ENCODE measurements at regions not wholly inside any gene's neighbourhood (a gene's known extent, or its start where the extent isn't known, plus 50 kb on each side); places are given as distances from the start of the nearest gene placed in this dataset.
"Not testable (repeated sequence)": the region's sequence is repeated elsewhere in the genome, so short reads cannot be mapped to it uniquely, and the experiment has no call there.

DNA sequence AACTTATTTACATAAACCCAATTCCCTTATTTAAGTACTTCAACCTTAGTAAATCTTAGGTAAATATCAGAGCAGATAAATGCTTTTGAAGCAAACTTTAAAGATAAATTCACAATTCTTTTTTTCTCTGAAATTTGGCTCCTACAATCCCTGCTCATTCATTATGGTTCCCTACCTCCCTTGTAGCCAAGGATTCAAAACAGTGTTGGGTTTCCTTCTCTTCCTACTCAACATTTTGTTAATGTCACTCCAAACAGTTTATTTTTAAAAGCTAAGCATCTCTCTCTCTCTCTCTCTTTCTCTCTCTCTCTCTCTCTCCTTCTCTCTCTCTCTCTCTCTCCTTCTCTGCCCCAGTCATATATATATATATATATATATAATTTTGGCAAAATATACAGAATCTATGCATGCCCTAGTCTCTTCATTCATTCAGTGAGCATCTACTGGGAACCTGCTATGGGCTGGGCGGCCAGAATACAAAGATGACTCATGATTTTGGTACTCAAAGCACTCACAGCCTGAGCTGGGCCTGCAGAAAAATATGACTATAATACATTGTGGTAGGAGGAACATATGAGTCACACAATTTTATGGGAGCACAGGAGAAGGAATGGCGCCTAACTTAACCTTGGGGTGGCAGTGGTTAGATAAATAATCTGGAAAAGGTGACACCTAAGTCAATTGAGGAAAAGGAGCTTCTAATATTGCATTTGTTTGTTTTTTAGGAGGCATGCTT, 123.7 kb upstream of the DHRS4 start:
- no peak for DNase-seq (ENCODE audit: low spot score)
- no peak for ATAC-seq

DNA sequence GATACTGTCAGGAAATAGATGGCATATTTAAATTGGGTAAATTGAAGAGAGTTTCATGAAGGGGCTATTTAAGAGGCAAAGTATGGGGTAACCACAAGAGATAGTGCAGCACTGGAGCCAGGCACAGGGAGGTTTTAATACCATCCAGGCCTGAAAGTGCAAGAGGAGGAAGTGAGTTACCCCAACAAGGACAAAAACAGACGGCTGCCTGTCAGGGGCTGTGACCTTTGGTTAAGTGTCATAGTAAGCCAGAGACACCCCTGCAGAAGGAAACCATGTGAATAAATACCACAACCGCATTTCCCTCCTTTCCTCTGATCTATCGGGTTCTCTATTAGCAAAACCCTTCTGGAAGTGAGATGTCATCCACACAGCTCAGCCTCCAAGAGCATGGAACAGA, 122.0 kb upstream of the DHRS4 start:
- no peak for ATAC-seq
- no peak for DNase-seq (ENCODE audit: low spot score)

DNA sequence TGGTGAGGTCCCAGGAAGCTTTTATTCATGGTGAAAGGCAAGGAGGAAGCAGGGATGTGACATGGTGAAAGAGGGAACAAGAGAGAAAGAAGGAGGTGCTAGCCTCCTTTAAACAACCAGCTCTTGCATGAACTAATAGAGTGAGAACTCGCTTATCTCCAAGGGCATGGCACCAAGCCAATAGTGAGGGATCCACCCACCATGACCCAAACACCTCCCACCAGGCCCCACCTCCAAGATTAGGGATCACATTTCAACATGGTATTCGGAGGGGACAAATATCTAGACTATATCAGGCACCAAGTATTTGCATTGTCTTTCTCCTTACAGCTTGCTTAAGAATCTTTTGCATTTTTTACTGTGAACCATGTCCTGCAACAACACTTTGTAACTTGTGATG, 91.9 kb upstream of the DHRS4 start:
- ATAC-seq (no peak), DNase-seq (ENCODE audit: low spot score) (no peak)

DNA sequence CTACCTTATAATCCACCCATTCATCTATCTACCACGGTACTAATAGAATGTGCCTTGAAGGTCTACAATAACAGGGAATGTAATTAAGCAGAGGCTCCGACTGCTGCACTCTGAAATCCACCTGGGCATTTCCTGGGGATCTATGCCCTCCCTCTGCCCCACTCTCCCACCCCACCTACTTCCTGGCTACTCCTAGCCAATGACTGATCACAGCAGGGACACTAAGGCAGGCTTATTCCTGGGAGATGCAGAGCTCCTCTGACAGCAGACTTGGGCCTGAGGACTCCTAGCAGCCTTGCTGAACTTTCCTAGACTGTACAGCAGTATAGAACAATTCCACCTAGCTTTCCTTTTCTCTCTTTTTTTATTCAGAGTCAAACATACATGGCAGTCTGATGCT, 91.1 kb upstream of the DHRS4 start:
- DNase-seq (ENCODE audit: low spot score) (no peak), ATAC-seq (no peak)

DNA sequence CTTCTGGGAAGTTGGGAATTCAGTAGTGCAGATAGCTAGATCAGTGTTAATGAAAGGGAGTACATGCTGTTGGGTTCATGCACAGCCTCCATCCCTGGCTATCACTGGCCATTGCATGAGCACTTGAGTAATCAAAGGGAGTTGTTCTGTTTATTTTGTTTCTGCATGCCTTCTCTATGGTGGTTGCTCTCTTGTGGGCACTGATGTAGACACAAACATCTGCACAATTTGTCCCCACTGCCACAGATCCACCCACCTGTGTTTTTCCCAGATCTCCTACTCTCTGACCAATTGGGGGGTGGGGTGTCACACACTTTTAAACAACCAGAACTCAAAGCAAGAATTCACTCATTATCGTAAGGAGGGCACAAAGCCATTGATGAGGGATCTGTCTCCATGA, 89.7 kb upstream of the DHRS4 start:
- no peak for ATAC-seq
- no peak for DNase-seq (ENCODE audit: low spot score)

DNA sequence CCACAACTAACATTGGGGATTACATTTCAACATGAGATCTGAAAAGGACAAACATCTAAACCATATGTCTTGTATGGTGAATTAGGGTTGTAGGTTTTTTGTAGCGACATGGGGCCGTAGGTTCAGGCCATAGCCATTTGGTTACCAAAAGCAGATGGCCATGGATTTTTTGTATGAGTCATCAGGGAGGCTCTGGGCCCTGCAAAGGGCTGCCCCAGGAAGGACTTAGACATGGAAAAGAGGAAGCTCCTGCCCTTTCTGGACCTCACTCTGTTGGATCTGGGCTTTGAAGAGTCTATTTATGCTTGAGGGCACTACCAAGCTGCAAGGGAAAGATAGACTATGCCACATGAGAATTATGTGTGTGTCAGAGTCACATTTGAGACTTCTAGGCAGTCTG, 89.3 kb upstream of the DHRS4 start:
- ATAC-seq (no peak), DNase-seq (ENCODE audit: low spot score) (no peak)

DNA sequence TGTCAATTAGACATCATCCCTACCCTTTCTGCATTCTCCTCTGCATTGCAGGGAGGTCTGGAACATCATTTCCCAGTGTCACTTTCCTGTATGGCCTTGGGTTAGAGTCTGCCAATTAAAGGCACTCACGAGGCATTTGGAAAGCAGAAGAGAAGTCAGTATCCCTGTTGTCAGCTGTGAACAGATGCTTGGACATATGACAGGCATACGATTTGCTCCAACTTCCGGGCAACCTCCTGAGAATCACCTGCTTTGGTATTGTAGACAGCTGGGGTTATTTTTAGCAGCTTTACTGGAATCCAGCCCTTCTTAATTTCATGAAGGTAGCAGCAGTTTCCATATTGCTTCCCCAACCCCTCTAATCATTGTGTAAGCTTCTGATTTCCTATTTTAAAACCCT, 88.7 kb upstream of the DHRS4 start:
- ATAC-seq = no peak
- DNase-seq (ENCODE audit: low spot score) = no peak

DNA sequence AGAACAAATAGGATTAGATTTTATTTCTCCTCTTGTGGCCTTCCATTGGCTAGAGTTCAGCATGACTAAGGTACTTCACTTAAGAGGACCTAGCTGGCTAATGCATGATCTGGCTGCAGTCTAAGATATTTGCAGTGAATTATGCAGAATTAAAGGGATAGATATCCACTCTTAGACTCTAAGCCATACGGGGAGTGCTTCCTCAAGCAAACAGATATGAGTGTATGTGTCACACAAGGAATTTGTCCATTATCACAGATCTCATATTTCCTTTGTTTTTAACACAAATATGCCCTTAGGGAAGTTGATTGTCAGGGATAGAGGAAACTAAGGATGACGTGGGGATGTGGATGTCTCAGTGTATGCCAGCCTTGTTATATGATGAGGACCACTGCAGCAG, 88.1 kb upstream of the DHRS4 start:
- ATAC-seq (no peak), DNase-seq (ENCODE audit: low spot score) (no peak)

DNA sequence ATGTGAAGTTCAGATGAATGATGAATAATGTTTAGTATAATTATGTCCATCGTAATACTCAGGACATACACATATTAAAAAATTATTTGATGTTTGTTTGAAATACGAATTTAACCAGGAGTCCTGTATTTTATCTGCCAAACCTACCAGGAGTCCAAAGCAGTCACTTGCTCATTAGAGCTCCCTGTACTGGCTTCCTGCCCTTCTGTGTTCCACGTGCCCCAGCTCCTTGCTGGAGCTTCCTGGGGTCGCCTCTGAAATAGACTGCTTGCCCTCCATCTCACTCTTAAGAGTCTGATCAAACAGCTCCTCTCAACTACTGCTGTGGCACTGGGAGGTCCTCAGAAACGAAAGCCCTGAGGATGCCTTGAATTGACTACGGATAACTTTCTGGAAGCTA, 87.3 kb upstream of the DHRS4 start:
- DNase-seq (ENCODE audit: low spot score) (no peak), ATAC-seq (no peak)

DNA sequence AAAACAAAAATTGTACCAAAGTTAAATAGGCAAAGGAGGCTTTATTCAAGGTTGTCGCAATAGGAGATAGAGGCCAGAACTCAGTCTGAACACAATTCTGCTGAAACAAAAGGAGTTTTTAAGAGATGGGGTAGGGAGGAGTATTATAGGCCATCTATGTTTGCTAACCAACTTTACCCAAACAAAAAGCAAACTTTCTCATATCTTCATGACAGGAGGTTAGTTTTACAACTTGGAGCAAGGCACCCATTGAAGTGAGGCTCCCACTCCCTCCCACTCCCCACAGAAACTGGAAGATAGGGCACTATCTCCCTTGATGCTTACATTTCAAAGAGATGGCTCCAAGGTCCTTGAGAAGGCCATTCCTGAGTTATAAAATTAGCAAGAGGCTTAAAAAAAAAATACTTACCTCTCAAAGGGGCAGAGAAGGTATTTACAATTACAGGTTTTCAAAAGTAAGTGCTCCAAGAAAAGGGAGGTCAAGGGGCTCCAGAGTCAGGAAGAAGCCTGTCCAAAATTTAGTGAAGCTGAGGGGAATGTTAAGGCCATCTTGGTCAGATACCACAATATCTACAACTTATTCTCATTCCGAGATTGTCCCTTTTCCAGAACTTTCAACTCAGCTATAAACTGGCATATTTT, 84.4 kb upstream of the DHRS4 start:
- DNase-seq (ENCODE audit: low spot score) (no peak), ATAC-seq (no peak)

DNA sequence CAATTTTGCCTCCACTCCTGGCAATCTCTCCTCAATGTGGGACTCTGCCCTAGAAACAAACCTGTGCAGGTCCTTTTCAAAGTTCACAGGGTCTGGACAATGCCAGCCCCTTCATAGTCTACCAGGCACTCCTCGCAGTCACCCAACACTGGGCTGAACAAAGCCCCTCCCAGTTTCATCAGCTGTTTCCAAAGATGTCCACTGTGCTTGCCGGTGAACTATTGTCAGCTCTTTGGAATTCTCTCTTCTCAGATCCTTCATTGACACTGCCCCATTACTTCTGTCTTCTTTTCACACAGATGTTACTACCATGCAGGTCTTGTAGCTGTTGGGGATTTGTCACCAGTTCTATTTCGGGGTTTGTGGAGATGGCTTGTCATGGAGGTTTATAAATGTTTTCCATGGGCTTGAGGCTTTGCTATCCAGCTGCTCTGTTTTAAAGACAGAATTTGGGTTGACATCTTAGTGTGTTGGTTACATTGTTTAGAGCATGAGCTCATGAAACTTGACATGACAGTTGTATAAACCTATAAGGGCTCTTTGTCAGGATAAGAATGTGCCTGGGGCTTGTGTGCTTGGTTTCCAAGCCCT, 77.3 kb upstream of the DHRS4 start:
- DNase-seq (ENCODE audit: low spot score) (no peak), ATAC-seq (no peak)

DNA sequence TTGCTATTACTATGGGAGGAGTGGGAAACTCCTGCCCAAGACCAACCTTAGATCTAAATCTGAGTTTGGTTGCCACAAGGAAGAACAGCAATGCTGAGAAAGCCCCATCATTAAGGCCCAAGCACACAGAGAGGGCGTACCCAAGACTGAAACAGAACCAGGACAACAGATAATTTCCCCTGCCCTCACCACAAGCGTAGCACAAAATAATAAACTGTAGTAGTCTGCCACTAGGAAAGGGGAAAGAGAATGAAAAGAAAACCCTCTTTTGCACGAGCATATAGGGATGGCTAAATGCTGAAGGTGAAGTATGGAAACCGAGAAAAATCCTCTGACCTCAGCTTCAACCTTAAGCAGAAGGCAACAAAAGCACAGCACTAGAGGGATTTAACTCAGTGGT, 76.5 kb upstream of the DHRS4 start:
- no peak for ATAC-seq
- DNase-seq (ENCODE audit: low spot score) = no peak

DNA sequence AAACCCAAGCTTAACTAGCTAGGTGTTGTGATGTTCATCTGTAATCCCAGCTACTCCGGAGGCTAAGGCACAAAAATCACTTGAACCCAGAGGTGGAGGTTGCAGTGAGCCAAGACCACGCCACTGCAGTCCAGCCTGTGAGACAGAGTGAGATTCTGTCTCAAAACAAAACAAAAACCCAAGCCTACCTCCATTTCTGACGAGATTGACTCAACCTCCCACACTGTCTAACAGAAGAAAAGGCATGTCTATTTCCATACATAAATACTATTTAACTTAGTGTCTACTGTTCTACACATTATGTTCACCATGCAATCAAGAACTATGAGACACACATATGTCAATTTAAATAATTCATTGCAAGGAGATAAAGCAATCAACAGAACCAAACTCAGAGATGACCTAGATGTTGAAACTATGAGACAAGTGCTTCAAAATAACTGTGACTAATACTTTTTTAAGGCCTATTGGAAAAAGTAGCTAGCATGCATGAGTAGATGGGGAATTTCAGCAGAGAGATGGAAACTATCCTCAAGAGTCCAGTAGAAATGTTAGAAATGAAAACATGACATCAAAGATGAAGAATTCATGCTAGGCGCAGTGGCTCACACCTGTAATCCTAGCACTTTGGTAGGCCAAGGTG, 75.9 kb upstream of the DHRS4 start:
- DNase-seq (ENCODE audit: low spot score) (no peak), ATAC-seq (no peak)

DNA sequence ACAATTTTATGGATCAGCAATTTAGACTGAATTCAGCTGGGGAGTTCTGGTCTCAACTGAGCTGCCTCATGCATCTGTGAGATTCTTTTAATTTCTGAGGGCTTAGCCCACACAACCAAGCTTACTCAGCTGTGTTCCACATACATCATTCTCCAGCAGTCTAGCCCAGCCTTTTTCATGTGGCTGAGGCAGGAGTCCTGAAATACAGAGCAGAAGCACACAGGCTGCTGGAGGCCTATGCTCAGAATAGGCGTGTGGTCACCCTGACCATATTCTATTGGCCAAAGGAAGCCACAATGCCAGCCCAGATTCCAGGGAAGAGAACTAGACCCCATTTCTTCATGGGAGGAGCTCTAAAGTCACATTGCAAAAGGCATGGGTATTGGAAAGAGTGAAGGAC, 72.3 kb upstream of the DHRS4 start:
- no peak for ATAC-seq
- no peak for DNase-seq (ENCODE audit: low spot score)

DNA sequence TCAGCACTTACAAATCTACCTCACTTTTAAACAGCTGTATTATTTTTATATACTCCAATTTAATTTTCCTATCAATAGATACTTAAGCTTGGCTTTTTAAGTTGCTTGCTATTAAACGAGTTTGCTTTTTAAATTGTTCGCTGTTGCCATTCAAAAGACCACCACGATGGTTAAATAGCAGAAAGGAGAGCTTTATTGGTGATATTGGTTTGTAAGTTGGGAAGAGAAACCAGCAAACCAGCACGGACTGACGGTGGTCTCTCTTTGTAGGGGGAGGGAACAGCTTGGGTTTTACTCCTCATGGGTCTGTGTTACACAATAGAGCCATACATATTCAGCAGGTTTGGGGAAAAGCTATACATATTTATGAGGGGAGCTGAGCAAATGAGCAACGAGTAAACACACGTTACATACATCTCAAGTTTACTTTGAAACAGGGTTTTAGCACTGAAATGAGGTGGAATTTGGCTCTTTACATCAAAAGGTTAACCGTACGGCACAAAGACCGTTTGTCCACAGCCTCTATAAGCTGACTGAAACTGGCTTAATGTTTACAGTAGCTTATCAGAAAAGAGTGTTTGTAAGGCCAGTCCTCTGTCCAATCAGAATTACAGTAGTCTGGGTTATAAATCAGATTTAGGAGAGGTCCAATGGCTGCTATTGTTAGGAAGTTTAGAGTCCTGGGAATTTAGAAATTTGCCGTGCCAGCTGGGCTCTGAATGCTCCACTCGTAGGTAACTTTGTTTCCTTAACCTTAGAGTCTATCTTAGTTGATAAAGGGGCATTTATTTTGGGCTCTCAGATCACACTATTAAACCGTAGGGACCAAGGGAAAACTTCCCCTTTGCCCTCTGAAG, 69.7 kb upstream of the DHRS4 start:
- DNase-seq (ENCODE audit: low spot score) (no peak), ATAC-seq (no peak)

DNA sequence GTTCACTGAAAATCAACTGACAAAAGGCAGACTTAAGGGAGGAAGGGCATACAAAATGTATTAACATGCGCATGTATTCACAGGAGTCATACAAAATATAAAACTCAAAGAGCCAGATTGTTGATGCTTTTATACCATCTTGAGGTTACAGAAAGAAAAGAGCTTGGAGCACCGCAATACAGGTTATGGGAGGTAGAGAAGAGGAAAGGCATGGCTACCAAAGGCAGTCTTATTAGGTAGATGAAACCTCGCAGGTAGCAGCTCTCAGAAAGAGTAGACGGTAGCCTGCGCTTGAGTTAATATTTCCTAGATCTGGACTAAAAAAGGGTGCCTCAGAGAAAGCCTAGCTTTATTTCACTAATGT, 69.0 kb upstream of the DHRS4 start:
- ATAC-seq (no peak), DNase-seq (ENCODE audit: low spot score) (no peak)

DNA sequence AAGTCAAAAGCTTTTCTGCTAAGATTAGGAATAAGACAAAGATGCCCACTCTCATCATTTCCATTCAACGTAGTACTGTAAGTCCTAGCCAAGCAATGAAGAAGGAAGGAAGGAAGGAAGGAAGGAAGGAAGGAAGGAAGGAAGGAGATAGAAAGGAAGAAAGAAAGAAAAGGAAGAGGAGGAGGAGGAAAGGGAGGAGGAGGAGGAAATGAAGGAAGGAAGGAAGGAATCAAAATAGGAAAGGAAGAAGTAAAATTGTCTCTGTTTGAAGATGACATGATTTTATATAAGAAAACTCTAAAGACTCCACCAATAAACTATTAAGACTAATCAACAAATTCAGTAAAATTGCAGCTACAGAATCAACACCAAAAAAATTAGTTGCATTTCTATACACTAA, 66.0 kb upstream of the DHRS4 start:
- DNase-seq (ENCODE audit: low spot score) (no peak), ATAC-seq (no peak)

DNA sequence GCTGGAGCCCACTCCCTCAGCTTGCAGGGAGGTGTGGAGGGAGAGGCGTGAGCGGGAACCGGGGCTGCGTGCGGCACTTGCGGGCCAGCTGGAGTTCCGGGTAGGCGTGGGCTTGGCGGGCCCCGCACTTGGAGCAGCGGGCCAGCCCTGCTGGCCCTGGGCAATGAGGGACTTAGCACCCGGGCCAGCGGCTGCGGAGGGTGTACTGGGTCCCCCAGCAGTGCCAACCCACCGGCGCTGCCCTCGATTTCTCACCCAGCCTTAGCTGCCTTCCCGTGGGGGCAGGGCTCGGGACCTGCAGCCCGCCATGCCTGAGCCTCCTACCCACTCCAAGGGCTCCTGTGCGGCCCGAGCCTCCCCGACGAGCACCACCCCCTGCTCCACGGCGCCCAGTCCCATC, 61.9 kb upstream of the DHRS4 start:
- DNase-seq (ENCODE audit: low spot score); ATAC-seq: not testable (repeated sequence)

DNA sequence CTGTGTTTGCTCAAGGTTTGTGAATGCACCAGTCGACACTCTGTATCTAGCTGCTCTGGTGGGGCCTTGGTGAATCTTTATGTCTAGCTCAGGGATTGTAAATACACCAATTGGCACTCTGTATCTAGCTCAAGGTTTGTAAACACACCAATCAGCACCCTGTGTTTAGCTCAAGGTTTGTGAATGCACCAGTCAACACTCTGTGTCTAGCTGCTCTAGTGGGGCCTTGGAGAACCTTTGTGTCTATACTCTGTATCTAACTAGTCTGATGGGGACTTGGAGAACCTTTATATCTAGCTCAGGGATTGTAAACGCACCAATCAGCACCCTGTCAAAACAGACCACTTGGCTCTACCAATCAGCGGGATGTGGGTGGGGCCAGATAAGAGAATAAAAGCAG, 61.3 kb upstream of the DHRS4 start:
- not testable (repeated sequence) for DNase-seq (ENCODE audit: low spot score); ATAC-seq

DNA sequence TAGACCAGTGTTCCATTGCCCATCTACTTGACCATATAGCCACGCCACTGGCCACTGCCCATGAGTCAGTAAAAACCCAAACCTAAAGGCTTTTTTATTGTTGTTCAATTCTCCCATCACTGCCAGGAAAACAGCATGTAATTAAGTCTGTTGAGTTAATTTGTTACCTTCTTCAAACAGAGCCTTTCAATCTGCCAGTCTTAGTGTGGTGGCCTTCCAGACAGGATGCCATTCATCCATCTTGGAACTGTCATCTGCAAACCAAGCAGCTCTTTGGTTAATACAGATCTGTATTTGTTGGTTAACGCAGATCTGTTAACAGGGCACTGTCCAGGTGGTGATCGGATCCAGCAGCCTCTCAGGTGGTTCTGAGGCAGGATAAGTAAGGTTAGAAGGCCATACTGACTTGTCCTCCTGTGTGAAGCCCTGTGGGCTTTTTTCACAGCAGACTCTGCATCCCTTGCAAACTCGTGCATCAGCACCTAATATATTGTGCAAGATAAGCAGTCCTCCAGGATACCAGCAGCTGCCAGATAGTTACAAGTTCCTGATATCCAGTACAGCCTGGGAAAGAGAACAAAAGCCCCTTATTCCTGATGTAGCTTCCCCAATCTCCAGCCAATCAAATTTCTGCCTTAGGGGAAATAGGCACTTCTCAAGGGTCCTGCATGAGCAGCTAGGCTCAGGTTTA, 59.1 kb upstream of the DHRS4 start:
- no peak for DNase-seq (ENCODE audit: low spot score)
- ATAC-seq = peak; percentile 54

DNA sequence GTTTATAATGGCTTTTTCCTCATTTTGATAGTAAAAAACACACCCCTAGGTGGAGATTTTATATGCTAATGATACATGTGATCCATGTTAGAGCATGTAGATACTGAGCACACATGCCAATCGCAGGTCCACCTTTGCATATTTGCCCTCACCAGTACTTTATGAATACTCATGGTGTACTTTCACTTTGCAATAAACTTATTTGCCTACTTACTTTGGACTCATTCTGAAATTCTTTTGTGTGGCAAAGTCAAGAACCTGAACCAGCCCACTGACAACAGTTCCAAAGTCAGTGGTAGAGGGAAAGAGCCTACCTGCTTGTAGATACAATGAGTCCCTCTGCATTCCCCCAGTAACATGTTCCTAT, 58.5 kb upstream of the DHRS4 start:
- ATAC-seq = peak; percentile 63

More for the DNA sequence above, 58.5 kb upstream of the DHRS4 start:
- no peak for DNase-seq (ENCODE audit: low spot score)

All from left lobe of liver (tissue), 2 donors.